AG10803 (cell line): ENCODE measurements at regions not wholly inside any gene's neighbourhood (a gene's known extent, or its start where the extent isn't known, plus 50 kb on each side); places are given as distances from the start of the nearest gene placed in this dataset.
A peak's percentile ranks its signal among the peaks of the same experiment; 100 is the strongest.

Source experiments
- DNase-seq: peaks from one replicate; pipeline ENCODE4 v3.0.0; 2010; ENCODE audit warnings: low read depth
- H3K4me3 ChIP-seq: 2 replicates; pipeline ENCODE4 v1.5.1; 2011; ENCODE audit warnings: mild to moderate bottlenecking, low read length, control low read depth
- TF ChIP-seq, protein P1 (sequence below): conservative IDR thresholded peaks from 2 replicates; pipeline ENCODE4 v1.5.1; 2011; ENCODE audit warnings: mild to moderate bottlenecking, low read length, control low read depth, inconsistent platforms

DNA sequence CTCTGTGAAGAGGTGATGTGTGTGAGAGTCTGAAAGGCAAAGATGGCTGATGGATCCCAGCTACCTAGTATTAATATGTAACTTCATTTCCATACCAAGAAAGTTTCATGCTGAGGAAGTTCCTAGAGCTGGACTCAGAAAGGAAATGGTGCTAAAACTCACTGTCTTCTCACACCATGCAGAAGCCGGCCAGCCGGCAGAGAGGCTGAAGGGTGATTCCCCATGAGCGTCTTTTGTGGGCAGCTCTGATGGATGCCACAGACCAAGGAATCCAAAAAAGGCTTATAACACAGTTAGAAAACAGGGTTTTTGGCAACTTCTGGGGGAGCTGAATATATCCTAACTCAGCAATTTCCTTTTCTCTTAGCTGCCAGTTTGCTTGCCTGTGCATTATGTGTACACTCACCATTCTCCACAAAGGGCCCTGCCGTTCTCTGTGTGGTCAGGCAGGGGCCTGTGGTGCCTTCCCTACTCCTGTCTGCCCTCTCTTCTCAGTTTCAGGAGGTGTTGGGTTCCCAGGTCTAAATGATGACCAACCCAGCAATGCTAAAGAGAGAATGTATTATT, 289.4 kb downstream of the MTX2 start:
- H3K4me3 ChIP-seq: no peak overlapping the region
- peak; percentile 29 for DNase-seq
- TF ChIP-seq, protein P1, sequence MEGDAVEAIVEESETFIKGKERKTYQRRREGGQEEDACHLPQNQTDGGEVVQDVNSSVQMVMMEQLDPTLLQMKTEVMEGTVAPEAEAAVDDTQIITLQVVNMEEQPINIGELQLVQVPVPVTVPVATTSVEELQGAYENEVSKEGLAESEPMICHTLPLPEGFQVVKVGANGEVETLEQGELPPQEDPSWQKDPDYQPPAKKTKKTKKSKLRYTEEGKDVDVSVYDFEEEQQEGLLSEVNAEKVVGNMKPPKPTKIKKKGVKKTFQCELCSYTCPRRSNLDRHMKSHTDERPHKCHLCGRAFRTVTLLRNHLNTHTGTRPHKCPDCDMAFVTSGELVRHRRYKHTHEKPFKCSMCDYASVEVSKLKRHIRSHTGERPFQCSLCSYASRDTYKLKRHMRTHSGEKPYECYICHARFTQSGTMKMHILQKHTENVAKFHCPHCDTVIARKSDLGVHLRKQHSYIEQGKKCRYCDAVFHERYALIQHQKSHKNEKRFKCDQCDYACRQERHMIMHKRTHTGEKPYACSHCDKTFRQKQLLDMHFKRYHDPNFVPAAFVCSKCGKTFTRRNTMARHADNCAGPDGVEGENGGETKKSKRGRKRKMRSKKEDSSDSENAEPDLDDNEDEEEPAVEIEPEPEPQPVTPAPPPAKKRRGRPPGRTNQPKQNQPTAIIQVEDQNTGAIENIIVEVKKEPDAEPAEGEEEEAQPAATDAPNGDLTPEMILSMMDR: no peak

DNA sequence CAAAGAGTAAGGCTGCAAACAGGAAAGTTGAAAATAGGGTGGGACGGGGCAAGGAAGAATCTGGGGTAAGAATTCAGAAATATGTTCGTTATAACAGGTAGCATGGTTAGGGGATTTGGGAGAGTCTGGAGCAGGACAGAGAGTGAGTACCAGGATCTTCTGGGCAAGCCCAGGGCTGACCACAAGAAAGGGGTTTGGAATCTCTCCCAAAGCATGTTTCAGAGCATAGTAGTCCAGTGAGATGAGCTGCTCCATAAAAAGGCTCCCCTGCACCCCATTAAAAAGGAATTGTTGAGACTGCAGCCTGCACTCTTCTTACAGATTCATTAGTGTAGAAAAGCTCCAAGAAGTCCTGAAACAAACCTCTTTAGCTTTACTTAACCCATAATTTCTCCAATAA, 291.1 kb downstream of the MTX2 start:
- TF ChIP-seq, protein P1: no peak
- no peak overlapping the region for H3K4me3 ChIP-seq
- peak; percentile 55 for DNase-seq

DNA sequence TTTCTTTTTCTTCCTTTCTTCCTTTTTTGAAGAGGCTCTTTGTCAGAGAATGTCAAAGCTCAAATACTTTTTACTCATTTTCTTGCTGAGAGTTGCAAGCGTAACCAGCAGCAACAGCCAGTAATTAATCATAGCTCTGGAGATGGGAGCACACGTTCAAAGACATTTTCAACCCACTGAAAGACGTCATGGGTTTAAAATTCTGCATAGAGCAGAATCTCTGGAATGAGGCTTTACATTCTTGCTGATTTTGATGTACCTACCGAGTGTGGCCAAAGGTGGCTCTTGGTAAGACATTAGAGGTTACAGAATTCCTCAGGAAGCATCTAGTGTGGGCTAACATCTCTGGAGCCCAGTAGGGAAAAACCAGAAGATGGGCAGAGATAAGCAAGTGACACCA, 292.5 kb downstream of the MTX2 start:
- TF ChIP-seq, protein P1: 0 out of 2 replicates have a peak, but pooled peaks have one; percentile 15
- no peak overlapping the region for H3K4me3 ChIP-seq
- peak; percentile 74 for DNase-seq

DNA sequence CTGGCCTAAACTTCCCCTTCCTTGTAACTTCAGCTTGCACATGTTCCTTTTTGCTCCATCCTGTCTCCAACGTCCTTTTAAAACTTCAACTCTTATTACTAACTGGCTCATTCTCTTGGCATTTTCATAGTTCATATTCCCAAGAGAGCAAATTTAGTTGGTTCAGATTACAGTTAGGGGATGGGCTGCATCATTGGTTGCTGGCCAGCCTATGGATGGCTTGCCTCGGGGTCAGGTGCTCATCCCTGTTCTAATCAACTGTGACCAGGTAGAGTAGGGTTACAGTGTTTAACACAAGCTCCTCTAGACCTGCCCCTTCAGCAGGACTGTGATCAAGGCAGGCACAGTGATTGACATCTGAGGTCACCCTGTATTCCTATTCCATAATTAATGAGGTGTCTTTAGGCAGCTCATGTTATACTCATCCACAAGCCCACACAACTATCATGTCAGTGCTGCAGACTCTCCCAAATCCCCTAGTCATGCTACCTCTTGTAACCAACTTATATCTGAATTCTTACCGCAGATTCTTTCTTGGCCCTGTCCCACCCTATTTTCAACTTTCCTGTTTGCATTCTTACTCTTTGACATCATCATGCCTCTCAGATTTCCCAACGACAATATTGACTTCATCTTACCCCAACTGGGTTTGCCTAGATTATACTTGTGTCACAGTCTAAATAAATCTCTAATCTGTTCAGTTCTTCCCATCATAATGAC, 293.3 kb downstream of the MTX2 start:
- TF ChIP-seq, protein P1: no peak
- H3K4me3 ChIP-seq: no peak overlapping the region
- DNase-seq: peak; percentile 88

DNA sequence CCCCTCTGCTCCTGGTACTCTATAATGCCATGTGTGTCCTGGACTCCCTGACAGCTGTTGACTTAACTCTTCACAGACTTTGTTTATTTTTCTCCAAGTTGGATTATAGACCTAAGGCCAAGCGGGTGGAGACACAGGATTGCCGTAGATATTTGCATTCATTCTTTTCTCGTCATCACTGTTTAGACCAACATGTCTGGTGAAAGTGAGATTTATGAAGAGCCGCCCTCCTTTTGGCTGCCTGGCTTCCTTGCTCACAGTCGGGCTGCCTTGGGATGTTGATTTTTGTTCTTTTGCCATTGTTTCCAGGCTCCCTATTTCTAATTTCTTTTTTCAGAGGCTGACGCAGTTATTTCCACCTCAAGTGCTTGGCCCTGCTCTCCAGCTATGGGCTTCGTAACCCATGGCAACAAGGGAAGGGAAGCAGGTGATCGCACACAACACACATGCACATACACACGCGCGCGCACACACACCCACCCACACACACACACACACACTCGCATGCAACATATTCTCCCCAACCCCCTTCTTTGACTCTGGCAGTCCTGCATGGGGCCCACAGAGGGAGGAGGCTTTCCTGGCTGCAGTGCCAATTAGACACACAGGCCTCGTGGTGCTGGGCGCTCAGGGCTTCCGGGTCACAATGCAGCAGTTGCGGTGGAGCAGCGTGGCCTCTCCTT, 296.5 kb downstream of the MTX2 start:
- no peak overlapping the region for H3K4me3 ChIP-seq
- TF ChIP-seq, protein P1: no peak
- no peak for DNase-seq

DNA sequence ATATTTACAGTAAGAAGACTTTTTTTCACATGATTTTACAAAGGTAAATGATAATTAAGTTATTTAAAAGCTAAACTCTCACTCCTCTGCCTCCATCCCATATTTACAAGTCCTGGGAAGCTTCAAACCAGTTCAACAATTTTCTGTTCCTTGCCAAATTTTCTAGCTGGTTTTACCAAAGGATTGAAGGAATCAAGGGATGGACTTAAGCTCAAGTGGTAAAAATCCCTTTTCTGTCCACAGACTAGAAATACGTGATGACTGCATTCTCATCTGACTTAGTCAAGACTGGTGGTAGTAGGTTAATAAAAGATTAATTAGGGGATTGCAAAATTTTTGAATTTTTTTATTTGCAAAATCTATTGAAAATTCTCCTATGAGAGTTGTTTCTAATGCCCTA, 297.3 kb downstream of the MTX2 start:
- TF ChIP-seq, protein P1: no peak
- peak; percentile 61 for DNase-seq
- no peak overlapping the region for H3K4me3 ChIP-seq
